Suprapubic skin (tissue), 3 donors: ENCODE measurements at regions not wholly inside any gene's neighbourhood (a gene's known extent, or its start where the extent isn't known, plus 50 kb on each side); places are given as distances from the start of the nearest gene placed in this dataset.

ENCODE experiments used
- CTCF ChIP-seq, 2 donors: fragments of 200-600 bp in 1 of 2; fragments of 450-650 bp in 1 of 2; sonication (generic) in 1 of 2; IDR thresholded peaks; one replicate each; pipeline ENCODE4 v1.5.1; 2016 to 2019; ENCODE audit warnings: antibody characterized with exemption in 2 of 2, mild to moderate bottlenecking in 1 of 2, moderate library complexity in 1 of 2
- EP300 ChIP-seq: sonication (generic); formaldehyde crosslinking; IDR thresholded peaks from one replicate; pipeline ENCODE4 v1.6.1; 2017; ENCODE audit warnings: antibody characterized with exemption

GRCh38 chr5:155957884-155958283 lies 369.1 kb upstream of the SGCD start:
- TF ChIP-seq CTCF (IDR thresholded peaks at IDR 0.05) = no peak
- TF ChIP-seq EP300 = no peak
